Mesothelial cell of epicardium (in vitro differentiated cells): ENCODE measurements at regions not wholly inside any gene's neighbourhood (a gene's known extent, or its start where the extent isn't known, plus 50 kb on each side); places are given as distances from the start of the nearest gene placed in this dataset.

Experiments used
- DNase-seq, 2 experiments: peaks; one replicate each; pipeline ENCODE4 v3.0.0; 2021; ENCODE audit warnings: low spot score in 2 of 2; ENCODE audit not compliant: unreplicated experiment in 2 of 2
- H3K27ac Mint-ChIP-seq: 2 replicates; pipeline ENCODE4 v1.8.0; 2021; ENCODE audit warnings: mixed read lengths
- H3K27me3 Mint-ChIP-seq: 2 replicates; pipeline ENCODE4 v1.8.0; 2021; ENCODE audit warnings: low read depth, mixed read lengths
- H3K36me3 Mint-ChIP-seq: 2 replicates; pipeline ENCODE4 v1.8.0; 2021; ENCODE audit warnings: mixed read lengths
- H3K4me1 Mint-ChIP-seq: 2 replicates; pipeline ENCODE4 v1.8.0; 2021; ENCODE audit warnings: mixed read lengths
- H3K4me3 Mint-ChIP-seq: 2 replicates; pipeline ENCODE4 v1.8.0; 2021; ENCODE audit warnings: mild to moderate bottlenecking, moderate library complexity, mixed read lengths
- H3K9me3 Mint-ChIP-seq: 2 replicates; pipeline ENCODE4 v1.8.0; 2021; ENCODE audit warnings: mixed read lengths
- CTCF ChIP-seq: fragments of 200-600 bp; sonication (generic); IDR thresholded peaks from one replicate; pipeline ENCODE4 v1.5.0; 2021; ENCODE audit warnings: antibody characterized with exemption; ENCODE audit not compliant: unreplicated experiment

GRCh38 chr18:44543387-44543786 lies 137.3 kb upstream of the SETBP1 start:
- H3K27me3 Mint-ChIP-seq = no peaks in the 10 kb centered on the region
- peaks cover 22% of the 10 kb centered on the region for H3K4me1 Mint-ChIP-seq
- H3K9me3 Mint-ChIP-seq = peaks cover 9% of the 10 kb centered on the region
- H3K4me3 Mint-ChIP-seq = no peak overlapping the region
- TF ChIP-seq CTCF = no peak
- H3K27ac Mint-ChIP-seq = no peak overlapping the region
- DNase-seq = no peak
- H3K36me3 Mint-ChIP-seq = no peaks in the 10 kb centered on the region

- peaks cover 23% of the 10 kb centered on the region for H3K4me1 Mint-ChIP-seq
- no peaks in the 10 kb centered on the region for H3K27me3 Mint-ChIP-seq
- no peaks in the 10 kb centered on the region for H3K36me3 Mint-ChIP-seq
- no peak for TF ChIP-seq CTCF
- DNase-seq = no peak
- H3K9me3 Mint-ChIP-seq = peaks cover 17% of the 10 kb centered on the region
- H3K27ac Mint-ChIP-seq = no peak overlapping the region
- H3K4me3 Mint-ChIP-seq = no peak overlapping the region
These were observed 135.2 kb upstream of the SETBP1 start for GRCh38 chr18:44545359-44545985.

GRCh38 chr18:44546954-44547353 lies 133.7 kb upstream of the SETBP1 start:
- Mint-ChIP-seq H3K4me3 (no peak overlapping the region), H3K9me3 (peaks cover 17% of the 10 kb centered on the region), H3K27me3 (no peaks in the 10 kb centered on the region), H3K4me1 (peaks cover 12% of the 10 kb centered on the region), H3K36me3 (no peaks in the 10 kb centered on the region), H3K27ac (no peak overlapping the region)
- no peak for DNase-seq
- no peak for TF ChIP-seq CTCF

GRCh38 chr18:44548291-44549221 lies 132.1 kb upstream of the SETBP1 start:
- peaks cover 4% of the 10 kb centered on the region for H3K4me1 Mint-ChIP-seq
- no peak overlapping the region for H3K4me3 Mint-ChIP-seq
- no peak for DNase-seq
- no peak for TF ChIP-seq CTCF
- H3K36me3 Mint-ChIP-seq = no peaks in the 10 kb centered on the region
- H3K27ac Mint-ChIP-seq = no peak overlapping the region
- H3K27me3 Mint-ChIP-seq = no peaks in the 10 kb centered on the region
- peaks cover 17% of the 10 kb centered on the region for H3K9me3 Mint-ChIP-seq

- Mint-ChIP-seq H3K27me3 (no peaks in the 10 kb centered on the region), H3K9me3 (peaks cover 8% of the 10 kb centered on the region), H3K27ac (no peak overlapping the region), H3K4me3 (no peak overlapping the region), H3K4me1 (peaks cover 27% of the 10 kb centered on the region), H3K36me3 (no peaks in the 10 kb centered on the region)
- DNase-seq = no peak
- no peak for TF ChIP-seq CTCF
These were observed 128.0 kb upstream of the SETBP1 start for GRCh38 chr18:44552706-44553105.
